ENCODE measurements at regions not wholly inside any gene's neighbourhood (a gene's known extent, or its start where the extent isn't known, plus 50 kb on each side); places are given as distances from the start of the nearest gene placed in this dataset.

GRCh38 chr13:78020861-78021260, 102.2 kb upstream of the EDNRB start:
- H3K27me3 ChIP-seq (ENCODE audit: insufficient read depth, poor library complexity, severe bottlenecking) = no peaks in the 10 kb centered on the region
- no peak for TF ChIP-seq CTCF (IDR thresholded peaks at IDR 0.05; ENCODE audit: poor library complexity, severe bottlenecking)
- no peaks in the 10 kb centered on the region for H3K36me3 ChIP-seq (ENCODE audit: low read depth)
- DNase-seq (ENCODE audit: low spot score) (no peak), ATAC-seq (ENCODE audit: low read depth) (no peak)
- H3K4me3 ChIP-seq (ENCODE audit: severe bottlenecking) = no peak overlapping the region
- H3K27ac ChIP-seq (ENCODE audit: poor library complexity, severe bottlenecking) = no peak overlapping the region
- H3K9me3 ChIP-seq (ENCODE audit: severe bottlenecking) = no peaks in the 10 kb centered on the region
- H3K4me1 ChIP-seq (ENCODE audit: insufficient read depth, poor library complexity, severe bottlenecking) = peaks cover 12% of the 10 kb centered on the region

- no peaks in the 10 kb centered on the region for H3K9me3 ChIP-seq (ENCODE audit: severe bottlenecking)
- H3K4me3 ChIP-seq (ENCODE audit: severe bottlenecking) = no peak overlapping the region
- H3K4me1 ChIP-seq (ENCODE audit: insufficient read depth, poor library complexity, severe bottlenecking) = no peaks in the 10 kb centered on the region
- H3K36me3 ChIP-seq (ENCODE audit: low read depth) = no peaks in the 10 kb centered on the region
- ATAC-seq (ENCODE audit: low read depth) (no peak), DNase-seq (ENCODE audit: low spot score) (no peak)
- H3K27me3 ChIP-seq (ENCODE audit: insufficient read depth, poor library complexity, severe bottlenecking) = no peaks in the 10 kb centered on the region
- no peak overlapping the region for H3K27ac ChIP-seq (ENCODE audit: poor library complexity, severe bottlenecking)
- no peak for TF ChIP-seq CTCF (IDR thresholded peaks at IDR 0.05; ENCODE audit: poor library complexity, severe bottlenecking)
Measured at GRCh38 chr13:78015782-78016181, 97.2 kb upstream of the EDNRB start.

GRCh38 chr13:78012046-78012445, 93.4 kb upstream of the EDNRB start:
- Histone ChIP-seq H3K36me3 (ENCODE audit: low read depth) (no peaks in the 10 kb centered on the region), H3K27ac (ENCODE audit: poor library complexity, severe bottlenecking) (no peak overlapping the region), H3K4me1 (ENCODE audit: insufficient read depth, poor library complexity, severe bottlenecking) (no peaks in the 10 kb centered on the region), H3K9me3 (ENCODE audit: severe bottlenecking) (no peaks in the 10 kb centered on the region), H3K27me3 (ENCODE audit: insufficient read depth, poor library complexity, severe bottlenecking) (no peaks in the 10 kb centered on the region), H3K4me3 (ENCODE audit: severe bottlenecking) (no peak overlapping the region)
- no peak for ATAC-seq (ENCODE audit: low read depth)
- no peak for DNase-seq (ENCODE audit: low spot score)
- TF ChIP-seq CTCF (IDR thresholded peaks at IDR 0.05; ENCODE audit: poor library complexity, severe bottlenecking) = no peak

- H3K9me3 ChIP-seq (ENCODE audit: severe bottlenecking) = no peaks in the 10 kb centered on the region
- no peak for ATAC-seq (ENCODE audit: low read depth)
- H3K27ac ChIP-seq (ENCODE audit: poor library complexity, severe bottlenecking) = no peak overlapping the region
- no peak overlapping the region for H3K4me3 ChIP-seq (ENCODE audit: severe bottlenecking)
- no peaks in the 10 kb centered on the region for H3K4me1 ChIP-seq (ENCODE audit: insufficient read depth, poor library complexity, severe bottlenecking)
- no peaks in the 10 kb centered on the region for H3K36me3 ChIP-seq (ENCODE audit: low read depth)
- DNase-seq (ENCODE audit: low spot score) = no peak
- no peak for TF ChIP-seq CTCF (IDR thresholded peaks at IDR 0.05; ENCODE audit: poor library complexity, severe bottlenecking)
- H3K27me3 ChIP-seq (ENCODE audit: insufficient read depth, poor library complexity, severe bottlenecking) = no peaks in the 10 kb centered on the region
Measured at GRCh38 chr13:78004821-78005220, 86.2 kb upstream of the EDNRB start.

- H3K9me3 ChIP-seq (ENCODE audit: severe bottlenecking) = no peaks in the 10 kb centered on the region
- no peak for ATAC-seq (ENCODE audit: low read depth)
- H3K4me1 ChIP-seq (ENCODE audit: insufficient read depth, poor library complexity, severe bottlenecking) = no peaks in the 10 kb centered on the region
- no peak overlapping the region for H3K27ac ChIP-seq (ENCODE audit: poor library complexity, severe bottlenecking)
- H3K4me3 ChIP-seq (ENCODE audit: severe bottlenecking) = no peak overlapping the region
- no peaks in the 10 kb centered on the region for H3K27me3 ChIP-seq (ENCODE audit: insufficient read depth, poor library complexity, severe bottlenecking)
- no peak for TF ChIP-seq CTCF (IDR thresholded peaks at IDR 0.05; ENCODE audit: poor library complexity, severe bottlenecking)
- no peak for DNase-seq (ENCODE audit: low spot score)
- H3K36me3 ChIP-seq (ENCODE audit: low read depth) = no peaks in the 10 kb centered on the region
Measured at GRCh38 chr13:77999746-78000145, 81.1 kb upstream of the EDNRB start.

All from RWPE2 (cell line).